Endothelial cell of umbilical vein (primary cell): ENCODE measurements at regions not wholly inside any gene's neighbourhood (a gene's known extent, or its start where the extent isn't known, plus 50 kb on each side); places are given as distances from the start of the nearest gene placed in this dataset.

Source experiments
- BruUV-seq: library from RNA; stranded (reverse); fragments of 400-500 nt; replicated peaks from 2 replicates; lab custom pipeline; 2021; lab: Mats Ljungman, UMichigan
- CTCF ChIA-PET: fragments of 300-600, 350-600 bp; sonication (Branson Sonifier 250); formaldehyde crosslinking; loops from one replicate; lab custom pipeline; 2021; ENCODE audit warnings: antibody characterized with exemption, inconsistent platforms; lab: Charles Lee
- POLR2A ChIA-PET: fragments of 300-600, 350-600 bp; sonication (Branson Sonifier 250); formaldehyde crosslinking; loops from one replicate; lab custom pipeline; 2021; ENCODE audit warnings: antibody characterized with exemption, inconsistent platforms; lab: Charles Lee
- DNase-seq: peaks from one replicate; pipeline ENCODE4 v3.0.0-alpha.2; 2011; ENCODE audit warnings: low read depth, low spot score
- FAIRE-seq: peaks from 2 replicates; lab custom pipeline; 2011; peaks lifted over from hg19 to GRCh38; lab: Jason Lieb, UNC
- H2AFZ ChIP-seq: 2 replicates; pipeline ENCODE4 v1.6.0; 2012; ENCODE audit warnings: low read depth, low read length, control low read depth, inconsistent platforms
- H3K27ac ChIP-seq: 2 replicates; pipeline ENCODE4 v1.5.1; 2011; ENCODE audit warnings: low read depth, mild to moderate bottlenecking, control low read depth, low read length, moderate library complexity; ENCODE audit not compliant: insufficient read depth
- H3K27me3 ChIP-seq, 2 experiments: 2 replicates each; pipeline versions ENCODE4 v1.6.0 to v1.6.1; 2011; ENCODE audit warnings: low read length in 2 of 2, mixed read lengths in 1 of 2; ENCODE audit not compliant: control insufficient read depth in 2 of 2, insufficient read depth in 2 of 2
- H3K36me3 ChIP-seq, 2 experiments: 2 replicates in 1 of 2; 3 replicates in 1 of 2; pipeline ENCODE4 v1.5.1; 2011; ENCODE audit warnings: low read length in 2 of 2, mild to moderate bottlenecking in 1 of 2, moderate library complexity in 1 of 2; ENCODE audit not compliant: control insufficient read depth in 2 of 2, insufficient read depth in 2 of 2; ENCODE audit errors: extremely low read depth in 1 of 2
- H3K4me1 ChIP-seq: 3 replicates; pipeline ENCODE4 v1.5.1; 2011; ENCODE audit warnings: mild to moderate bottlenecking, low read length; ENCODE audit not compliant: control insufficient read depth, insufficient read depth; ENCODE audit errors: extremely low read depth
- H3K4me2 ChIP-seq: 2 replicates; pipeline ENCODE4 v1.6.1; 2011; ENCODE audit warnings: low read length, control low read depth, mixed read lengths; ENCODE audit not compliant: insufficient read depth
- H3K4me3 ChIP-seq, 3 experiments: fragments of 200-600 bp in 1 of 3; sonication (generic), shearing (Covaris generic) in 1 of 3; replicated peaks in 1 of 3; 2 replicates each; pipeline ENCODE4 v1.5.1; 2011 to 2016; ENCODE audit warnings: control low read depth in 3 of 3, low read length in 3 of 3, mild to moderate bottlenecking in 2 of 3, inconsistent platforms in 1 of 3, low read depth in 1 of 3, moderate library complexity in 1 of 3; ENCODE audit not compliant: insufficient read depth in 1 of 3
- H3K79me2 ChIP-seq: 2 replicates; pipeline ENCODE4 v1.6.0; 2012; ENCODE audit warnings: low read length, inconsistent platforms; ENCODE audit not compliant: control insufficient read depth, insufficient read depth
- H3K9ac ChIP-seq: replicated peaks from 2 replicates; pipeline ENCODE3; 2011; ENCODE audit warnings: low read length, control low read depth; ENCODE audit not compliant: insufficient read depth; ENCODE audit errors: extremely low read depth
- H3K9me1 ChIP-seq: replicated peaks from 3 replicates; pipeline ENCODE4 v1.6.0; 2011; ENCODE audit warnings: mild to moderate bottlenecking, low read length; ENCODE audit not compliant: control insufficient read depth, insufficient read depth; ENCODE audit errors: extremely low read depth
- H3K9me3 ChIP-seq: replicated peaks from 2 replicates; pipeline ENCODE4 v1.5.1; 2012; ENCODE audit warnings: low read length, inconsistent platforms; ENCODE audit not compliant: control insufficient read depth, insufficient read depth
- H4K20me1 ChIP-seq: replicated peaks from 2 replicates; pipeline ENCODE3; 2011; ENCODE audit warnings: mild to moderate bottlenecking, low read length; ENCODE audit not compliant: control insufficient read depth, insufficient read depth; ENCODE audit errors: extremely low read depth
- EZH2 ChIP-seq: IDR thresholded peaks from 2 replicates; pipeline ENCODE4 v1.6.1; 2012; ENCODE audit warnings: borderline replicate concordance, low read depth, mild to moderate bottlenecking, moderate library complexity, low read length, inconsistent platforms; ENCODE audit not compliant: severe bottlenecking
- FOS ChIP-seq: IDR thresholded peaks from 2 replicates; pipeline ENCODE4 v1.6.1; 2011; ENCODE audit warnings: mild to moderate bottlenecking, low read length, moderate library complexity, borderline replicate concordance; ENCODE audit not compliant: insufficient read depth
- GATA2 ChIP-seq: IDR thresholded peaks from 2 replicates; pipeline ENCODE4 v1.7.0; 2011; ENCODE audit warnings: low read depth, mild to moderate bottlenecking, moderate library complexity, mixed read lengths, low read length; ENCODE audit not compliant: insufficient read length, insufficient read depth
- JUN ChIP-seq: IDR thresholded peaks from 2 replicates; pipeline ENCODE4 v1.6.1; 2011; ENCODE audit warnings: borderline replicate concordance, low read depth; ENCODE audit not compliant: insufficient read length, insufficient read depth
- MYC ChIP-seq: IDR thresholded peaks from one replicate; pipeline ENCODE4 v1.6.1; 2011; ENCODE audit warnings: mild to moderate bottlenecking, low read depth, low read length
- POLR2A ChIP-seq: IDR thresholded peaks from 2 replicates; pipeline ENCODE4 v1.6.1; 2012; ENCODE audit warnings: low read depth, mild to moderate bottlenecking, control low read depth, low read length
- dilution Hi-C: fragments of 300-500 bp; cut with MboI; formaldehyde crosslinking; loops from one replicate; pipeline ENCODE4 v1.15.0; 2019; ENCODE audit warnings: low sequenced_read_pairs; ENCODE audit not compliant: extremely low pct_ligation_motif_present
- intact Hi-C: fragments of 100-400 bp; cut with micrococcal nuclease; formaldehyde crosslinking; loops from one replicate; pipeline ENCODE4 v1.10.0; 2022
- TF ChIP-seq, protein P1 (sequence below), 2 donors: IDR thresholded peaks; 1 replicate in 1 of 2; 2 replicates in 1 of 2; pipeline ENCODE4 v1.5.1; 2011; ENCODE audit warnings: low read length in 2 of 2, mild to moderate bottlenecking in 2 of 2, moderate library complexity in 2 of 2, control low read depth in 1 of 2, inconsistent platforms in 1 of 2, low read depth in 1 of 2; ENCODE audit not compliant: insufficient read depth in 1 of 2; ENCODE audit errors: extremely low read depth in 1 of 2
- TF ChIP-seq, protein P2 (sequence below): IDR thresholded peaks from 2 replicates; pipeline ENCODE4 v1.6.1; 2011; ENCODE audit not compliant: insufficient read depth, insufficient read length

DNA sequence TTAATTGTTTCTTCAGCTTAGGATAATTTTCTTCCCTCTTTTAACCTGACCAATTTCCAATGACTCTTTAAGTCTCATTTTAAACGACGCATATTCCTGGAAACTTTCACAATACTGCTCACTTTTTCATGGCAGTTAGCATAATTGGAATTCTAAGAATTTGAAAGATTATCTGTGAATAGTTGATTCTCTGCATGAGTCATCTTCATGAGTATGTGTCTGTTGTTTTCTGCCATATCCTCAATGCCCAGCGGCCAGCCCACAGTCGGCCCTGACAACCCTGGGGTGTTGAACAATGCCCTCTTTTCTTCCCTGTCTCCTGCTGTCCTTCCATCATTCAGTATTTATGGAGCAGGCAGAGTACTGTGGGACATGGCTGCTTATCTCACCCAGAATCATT is 554.2 kb downstream of the CDH26 start:
- dilution Hi-C loops: no loop called here
- Histone ChIP-seq H2AFZ (no peak overlapping the region), H3K4me3 (no peak overlapping the region)

More for the DNA sequence above, 554.2 kb downstream of the CDH26 start:
- Histone ChIP-seq H3K27ac (no peak overlapping the region), H3K4me2 (no peak overlapping the region), H3K9ac (no peak overlapping the region), H3K27me3 (no peaks in the 10 kb centered on the region), H3K36me3 (no peaks in the 10 kb centered on the region), H3K9me3 (peaks cover 4% of the 10 kb centered on the region), H4K20me1 (no peaks in the 10 kb centered on the region), H3K9me1 (no peaks in the 10 kb centered on the region), H3K79me2 (no peaks in the 10 kb centered on the region), H3K4me1 (no peaks in the 10 kb centered on the region)
- no peak for DNase-seq
- intact Hi-C loops: no loop called here
- BruUV-seq: no TSS peak
- TF ChIP-seq POLR2A: no peak
- TF ChIP-seq EZH2: no peak
- no peak for TF ChIP-seq MYC
- no peak for TF ChIP-seq FOS
- no peak for TF ChIP-seq GATA2
- TF ChIP-seq, protein P1, sequence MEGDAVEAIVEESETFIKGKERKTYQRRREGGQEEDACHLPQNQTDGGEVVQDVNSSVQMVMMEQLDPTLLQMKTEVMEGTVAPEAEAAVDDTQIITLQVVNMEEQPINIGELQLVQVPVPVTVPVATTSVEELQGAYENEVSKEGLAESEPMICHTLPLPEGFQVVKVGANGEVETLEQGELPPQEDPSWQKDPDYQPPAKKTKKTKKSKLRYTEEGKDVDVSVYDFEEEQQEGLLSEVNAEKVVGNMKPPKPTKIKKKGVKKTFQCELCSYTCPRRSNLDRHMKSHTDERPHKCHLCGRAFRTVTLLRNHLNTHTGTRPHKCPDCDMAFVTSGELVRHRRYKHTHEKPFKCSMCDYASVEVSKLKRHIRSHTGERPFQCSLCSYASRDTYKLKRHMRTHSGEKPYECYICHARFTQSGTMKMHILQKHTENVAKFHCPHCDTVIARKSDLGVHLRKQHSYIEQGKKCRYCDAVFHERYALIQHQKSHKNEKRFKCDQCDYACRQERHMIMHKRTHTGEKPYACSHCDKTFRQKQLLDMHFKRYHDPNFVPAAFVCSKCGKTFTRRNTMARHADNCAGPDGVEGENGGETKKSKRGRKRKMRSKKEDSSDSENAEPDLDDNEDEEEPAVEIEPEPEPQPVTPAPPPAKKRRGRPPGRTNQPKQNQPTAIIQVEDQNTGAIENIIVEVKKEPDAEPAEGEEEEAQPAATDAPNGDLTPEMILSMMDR (IDR thresholded peaks at IDR 0.05; ENCODE audit: extremely low read depth in 1 of 2, insufficient read depth in 1 of 2, low read depth in 1 of 2, low read length in 2 of 2): no peak
- TF ChIP-seq JUN: no peak
- TF ChIP-seq, protein P2, sequence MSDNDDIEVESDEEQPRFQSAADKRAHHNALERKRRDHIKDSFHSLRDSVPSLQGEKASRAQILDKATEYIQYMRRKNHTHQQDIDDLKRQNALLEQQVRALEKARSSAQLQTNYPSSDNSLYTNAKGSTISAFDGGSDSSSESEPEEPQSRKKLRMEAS: no peak
- CTCF ChIA-PET: no interaction called here
- no peak for FAIRE-seq
- POLR2A ChIA-PET: no interaction called here
